NCI-H2029 (cell line): ENCODE measurements at regions not wholly inside any gene's neighbourhood (a gene's known extent, or its start where the extent isn't known, plus 50 kb on each side); places are given as distances from the start of the nearest gene placed in this dataset.

ENCODE experiments used
- DNase-seq: peaks from one replicate; lab custom pipeline; 2025; lab: John Stamatoyannopoulos, UW

DNA sequence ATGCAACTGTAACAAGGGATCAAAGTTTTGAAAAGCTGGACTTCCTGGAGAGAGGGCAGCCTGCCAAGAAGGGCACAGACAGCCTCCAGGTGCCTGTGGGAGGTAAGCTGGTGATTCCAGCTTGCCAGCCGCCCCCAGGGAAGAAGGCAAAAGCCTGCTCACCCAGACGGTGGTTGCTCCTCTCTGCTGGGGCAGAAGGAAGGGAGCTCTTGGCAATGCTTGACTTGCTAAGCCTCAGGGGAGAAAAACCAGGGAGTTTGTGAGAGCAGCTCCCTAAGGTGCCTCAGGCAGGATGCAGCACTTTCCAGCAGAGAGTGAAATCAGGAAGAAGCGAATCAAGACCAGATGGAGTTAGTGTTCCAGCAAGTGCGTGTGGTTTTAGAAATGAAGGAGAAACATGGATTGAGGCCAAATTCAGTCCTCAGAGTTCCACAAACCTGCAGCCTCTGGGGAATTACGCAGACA is 553.6 kb downstream of the BUD13 start:
- DNase-seq, result no peak

DNA sequence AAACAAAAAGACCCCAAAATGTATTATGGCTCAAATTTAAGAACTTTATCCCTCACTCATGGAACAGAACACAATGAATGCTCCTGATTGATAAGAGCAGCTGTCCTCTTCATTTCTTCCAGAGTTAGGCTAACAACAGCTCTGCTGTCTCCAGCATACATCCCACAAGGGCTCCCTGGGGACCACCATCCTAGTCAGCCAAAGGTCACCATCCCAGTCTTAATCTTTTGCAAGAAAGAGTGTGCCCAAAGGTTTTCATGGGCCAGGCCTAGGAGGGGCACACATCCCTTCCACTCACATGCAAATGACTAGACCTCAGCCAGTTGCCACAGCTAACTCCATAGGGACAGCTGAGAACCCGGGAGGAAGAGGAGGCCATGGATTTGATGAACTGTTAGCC is 555.3 kb downstream of the BUD13 start:
- DNase-seq, result no peak

DNA sequence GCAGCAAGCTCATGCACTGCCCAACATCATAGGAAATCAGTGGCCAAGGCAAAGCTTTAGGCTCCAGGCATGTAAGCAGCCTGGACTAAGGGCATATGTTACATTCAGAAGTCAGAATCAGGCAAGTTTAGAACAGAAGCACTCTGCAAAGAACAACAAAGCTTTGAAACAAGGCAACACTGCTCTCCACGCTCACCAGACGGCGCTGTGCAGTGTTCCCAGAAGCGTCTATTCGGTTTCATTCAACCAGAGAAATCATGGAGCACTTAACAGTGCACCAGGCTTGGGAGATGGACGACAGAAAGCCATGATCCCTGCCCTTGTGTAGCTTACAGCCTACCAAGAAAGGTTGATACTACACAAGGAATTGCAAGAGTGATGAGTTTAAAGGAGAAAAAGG is 555.8 kb downstream of the BUD13 start:
- no peak for DNase-seq

DNA sequence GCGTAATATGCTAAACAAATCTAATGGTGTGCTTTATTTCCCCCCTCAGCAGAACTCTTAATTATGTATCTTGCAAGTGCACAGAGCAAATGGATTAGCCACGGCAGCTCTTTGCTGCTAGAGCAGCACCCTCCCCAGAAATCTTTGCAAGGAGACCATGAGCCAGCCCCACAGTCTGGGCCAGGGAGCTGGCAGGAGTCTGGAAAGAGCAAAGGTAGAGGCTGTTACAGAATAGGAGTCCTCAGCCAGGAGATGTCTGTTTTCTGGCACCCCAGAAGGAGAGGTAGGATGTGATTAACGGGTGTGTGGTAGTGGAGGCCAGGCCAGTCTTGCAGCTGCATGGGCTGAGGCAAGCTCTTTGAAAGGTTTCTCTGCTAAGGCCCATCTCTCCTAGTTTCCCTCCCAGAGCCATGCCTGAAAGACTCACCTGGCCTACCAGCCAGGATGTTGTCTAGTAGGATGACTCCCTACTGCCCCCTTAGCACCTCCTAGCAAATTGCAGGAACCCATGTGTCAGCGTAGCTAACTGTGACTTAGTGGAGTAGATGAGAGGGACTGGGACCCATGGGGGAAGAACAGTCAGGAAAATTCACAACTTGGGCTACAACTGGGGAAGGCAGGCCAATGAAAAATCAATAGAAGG is 557.2 kb downstream of the BUD13 start:
- DNase-seq, result no peak

DNA sequence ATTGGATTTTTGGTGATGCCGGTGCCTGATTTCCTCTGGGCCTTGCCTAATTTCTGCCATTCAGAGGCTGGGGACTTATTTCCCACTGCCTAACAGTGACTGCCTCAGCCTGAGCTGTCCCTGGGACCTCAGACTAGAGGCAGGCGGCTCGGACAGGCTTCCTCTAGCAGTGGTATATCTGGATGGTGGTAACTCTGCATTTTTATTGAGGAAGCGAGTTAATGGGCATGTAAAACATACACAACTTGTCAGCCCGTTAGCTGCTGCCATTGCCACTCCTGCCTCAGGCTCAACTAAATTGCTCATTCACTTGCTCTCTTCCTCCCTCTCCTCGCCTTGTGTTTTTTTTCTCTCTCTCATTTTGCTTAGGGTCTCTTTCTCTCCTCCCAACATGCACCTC is 561.6 kb downstream of the BUD13 start:
- DNase-seq, result no peak

DNA sequence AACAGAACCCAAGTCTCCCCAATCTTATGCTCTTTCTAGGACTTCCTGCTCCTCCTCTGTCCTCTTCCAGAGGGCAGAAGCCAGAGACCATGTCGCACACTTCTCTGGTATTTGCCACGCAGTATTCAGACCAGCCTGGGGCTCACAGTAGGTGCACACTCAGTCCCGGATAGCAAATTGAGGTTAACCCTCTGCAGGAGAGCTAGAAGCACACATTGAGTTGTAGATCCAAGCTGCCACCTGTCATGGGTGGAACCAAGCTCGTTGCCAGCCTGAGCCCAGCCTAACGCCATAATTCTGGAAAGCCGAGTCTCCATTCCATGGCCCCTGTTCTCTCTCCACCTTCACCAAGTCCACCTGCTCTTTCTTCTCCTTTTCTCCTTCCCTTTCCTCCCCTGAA is 562.1 kb downstream of the BUD13 start:
- DNase-seq, result no peak

DNA sequence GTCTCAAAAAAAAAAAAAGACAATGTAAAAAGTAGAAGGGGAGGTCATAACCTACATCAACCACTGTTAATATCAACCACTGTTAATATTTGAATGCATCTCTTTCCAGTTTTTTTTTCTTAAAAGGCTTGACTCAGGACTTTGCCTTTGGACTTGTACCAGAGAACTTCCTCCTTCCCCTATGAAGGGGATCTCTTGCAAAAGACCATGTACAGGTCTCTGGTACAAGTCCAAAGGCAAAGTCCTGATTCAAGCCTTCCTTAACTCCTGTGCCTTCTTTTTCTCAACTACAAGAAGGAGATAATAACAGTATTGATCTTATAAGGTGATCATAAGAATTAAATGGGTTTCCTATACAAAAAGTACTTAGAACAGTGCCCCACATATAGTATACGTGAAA is 563.5 kb downstream of the BUD13 start:
- DNase-seq, result no peak

DNA sequence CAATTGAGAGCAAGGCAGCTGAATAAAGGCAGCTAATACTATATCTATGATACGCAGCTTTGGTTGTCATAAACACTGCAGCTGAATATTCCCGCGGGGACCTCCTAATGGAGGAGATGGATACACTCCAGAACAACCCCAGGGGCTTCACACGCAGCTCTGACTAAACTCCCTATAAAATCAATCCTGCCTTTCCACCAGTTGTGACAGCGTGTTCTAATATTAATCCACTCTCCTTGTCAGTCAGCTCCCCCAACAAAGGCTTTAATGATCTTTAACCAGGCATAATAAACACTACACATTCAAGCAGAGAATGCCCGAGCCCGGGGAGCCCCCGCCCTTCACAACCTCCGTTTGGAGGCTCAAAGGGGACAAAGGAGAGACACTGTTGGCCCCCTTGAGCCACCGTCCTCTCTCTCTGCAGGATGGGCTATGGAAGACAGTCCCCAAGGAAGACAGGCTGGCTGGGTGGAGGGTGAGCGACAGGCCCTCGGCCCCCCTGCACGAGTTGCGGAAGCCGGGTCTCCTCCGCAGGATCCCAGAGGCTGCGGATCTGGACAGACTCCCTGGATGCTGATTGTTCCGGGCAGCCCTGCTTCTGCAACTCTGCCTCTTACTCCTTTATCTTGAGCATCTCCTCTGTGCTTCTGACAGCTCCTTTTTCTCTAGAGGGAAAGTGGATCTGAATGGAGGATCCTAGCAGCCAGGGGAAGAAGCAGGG is 565.2 kb downstream of the BUD13 start:
- DNase-seq, result no peak

DNA sequence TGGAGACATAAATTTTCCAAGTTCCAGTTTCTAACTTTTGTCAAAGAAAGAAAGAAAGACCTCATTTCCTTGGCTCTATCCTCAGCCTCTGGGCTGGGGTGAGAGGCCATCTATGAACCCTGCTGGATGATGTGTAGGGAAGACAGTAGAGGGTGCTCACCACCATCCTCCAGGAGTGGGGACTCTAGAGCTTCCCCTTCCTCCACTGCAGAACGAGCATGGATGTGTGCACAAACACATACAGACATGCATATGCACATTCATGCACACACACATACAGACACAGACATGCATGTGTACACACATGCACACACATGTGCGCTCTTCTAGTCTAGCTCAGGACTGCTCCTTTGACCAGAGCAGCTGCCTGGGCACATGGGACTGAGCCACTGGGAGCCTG is 565.8 kb downstream of the BUD13 start:
- DNase-seq, result no peak

DNA sequence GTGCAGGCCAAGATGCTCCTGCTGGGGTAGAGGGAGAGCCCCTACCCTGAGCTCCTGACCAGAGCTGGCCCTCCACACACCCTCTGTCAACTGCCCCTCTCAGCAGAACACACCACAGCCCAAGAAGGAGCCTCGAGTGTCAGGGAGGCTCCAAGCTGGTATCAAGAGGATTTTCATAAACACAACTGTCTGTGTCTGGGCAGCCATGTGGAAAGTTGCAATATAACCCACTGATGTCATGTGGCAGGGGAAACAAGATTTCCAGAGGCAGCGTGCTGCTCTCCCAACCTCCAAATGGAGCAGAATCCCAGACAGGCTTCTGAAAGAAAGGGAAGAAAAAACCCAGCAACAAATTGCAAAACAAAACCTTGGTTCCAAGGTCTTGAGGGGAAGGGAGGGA is 569.9 kb downstream of the BUD13 start:
- no peak for DNase-seq

DNA sequence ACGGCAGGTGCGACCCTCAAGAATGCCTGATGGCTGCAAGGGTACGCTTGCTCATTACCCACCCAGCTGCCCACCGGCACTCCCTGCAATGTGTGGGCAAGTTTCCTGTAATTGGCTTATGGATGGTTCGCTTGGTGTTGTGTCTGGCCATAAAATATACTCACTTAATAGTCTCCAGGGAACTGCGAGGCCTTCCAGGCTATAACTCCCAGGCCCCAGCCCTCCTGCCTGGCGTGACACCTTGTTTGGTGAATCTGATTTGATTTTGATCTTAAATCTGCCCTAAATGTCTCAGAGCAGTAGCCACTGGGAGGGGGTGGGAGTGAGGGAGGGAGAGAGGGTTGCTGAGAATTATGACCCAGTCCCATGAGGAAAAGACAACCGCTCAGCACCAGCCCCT is 572.2 kb downstream of the BUD13 start:
- no peak for DNase-seq

DNA sequence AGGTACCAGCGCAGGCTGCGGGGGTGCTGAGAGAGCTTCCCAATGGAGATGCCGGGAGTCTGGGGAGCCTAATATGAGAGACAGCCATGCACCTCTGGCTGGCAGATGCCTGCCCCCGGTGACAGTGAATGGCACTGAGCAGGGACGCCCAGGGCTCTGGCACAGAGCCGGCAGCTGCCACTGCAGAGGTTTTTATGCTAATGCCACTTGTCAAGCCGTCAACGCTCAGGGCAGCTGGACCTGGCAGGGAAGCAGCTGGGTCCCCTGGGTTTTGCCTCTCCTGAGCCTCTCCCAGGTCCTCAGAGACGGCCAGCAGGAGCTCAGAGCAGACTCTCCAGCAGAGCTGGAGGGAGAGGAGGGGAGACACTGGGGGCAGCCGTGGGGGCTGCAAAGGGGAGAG is 573.6 kb downstream of the BUD13 start:
- peak; percentile 78 for DNase-seq

DNA sequence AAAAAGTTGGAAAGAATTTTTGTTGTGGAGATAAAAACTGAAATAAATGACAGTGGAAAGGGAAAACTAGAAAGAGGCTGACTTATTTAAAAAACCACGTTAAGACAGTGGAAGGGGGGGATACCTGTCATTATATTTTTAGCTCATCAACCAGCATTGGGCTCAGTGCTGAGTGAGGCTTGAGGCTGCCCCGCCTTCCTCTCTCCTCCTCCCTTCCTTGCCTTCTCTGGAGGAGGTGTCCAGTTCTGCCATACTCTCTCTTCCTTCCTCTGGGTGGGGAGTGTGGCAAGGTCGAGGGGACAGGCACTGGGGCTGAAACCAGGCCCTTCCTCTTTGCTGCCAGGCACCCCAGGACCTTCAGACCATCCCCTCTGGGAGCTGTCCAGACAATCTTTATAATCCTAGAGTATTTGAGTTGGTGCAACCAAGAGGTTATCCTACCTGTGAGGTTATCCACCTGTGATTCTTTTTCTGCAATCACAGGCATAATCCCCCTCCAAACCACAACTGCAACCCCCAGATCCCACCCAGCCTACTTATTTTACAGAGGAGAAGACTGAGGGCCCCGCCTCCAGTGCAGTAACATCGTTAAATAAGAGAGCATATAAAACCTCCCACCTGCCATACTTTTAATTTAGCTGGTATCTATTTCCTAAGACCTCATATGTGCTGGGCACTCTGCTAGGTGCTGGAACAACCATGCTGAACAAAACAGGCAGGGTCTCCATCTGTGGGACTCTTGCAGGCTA is 578.5 kb downstream of the BUD13 start:
- no peak for DNase-seq

DNA sequence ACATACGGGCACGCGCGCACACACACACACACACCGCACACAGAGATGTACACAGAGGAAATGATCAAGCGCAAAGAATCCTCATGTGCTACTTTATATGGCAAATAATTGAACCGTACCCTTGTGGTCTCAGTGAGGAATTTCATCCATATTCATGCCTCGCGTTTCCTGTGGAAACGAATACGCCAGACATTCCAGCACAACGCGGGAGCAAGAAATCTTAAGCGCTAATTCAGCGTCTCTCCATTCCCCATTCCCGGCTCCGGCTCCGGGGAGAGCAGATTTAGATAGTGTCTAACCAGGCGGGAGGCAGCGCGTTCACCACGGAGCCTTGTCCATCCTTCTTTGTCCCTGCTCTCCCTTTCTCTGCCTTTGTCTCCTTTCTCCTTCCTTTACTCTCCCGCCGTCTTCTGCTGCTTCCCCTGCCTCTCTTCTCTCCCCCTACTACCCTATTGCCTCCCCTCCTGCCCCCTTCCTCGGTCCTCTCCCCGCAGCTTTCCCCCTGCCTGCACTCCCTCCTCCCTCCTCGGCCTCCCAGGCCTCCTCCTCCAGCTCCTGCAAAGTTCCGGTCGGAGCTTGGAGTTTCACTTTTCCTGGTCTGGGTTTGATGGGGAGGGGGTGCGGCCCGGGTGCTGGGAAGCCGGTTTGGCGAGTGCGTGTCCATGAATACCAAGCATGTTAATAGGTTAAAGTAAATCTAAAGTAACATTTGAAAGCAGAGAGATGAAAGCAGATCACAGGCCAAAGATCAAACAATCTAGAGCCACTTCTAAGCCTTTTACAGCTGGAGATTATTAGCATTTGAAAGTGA is 579.3 kb downstream of the BUD13 start:
- no peak for DNase-seq

DNA sequence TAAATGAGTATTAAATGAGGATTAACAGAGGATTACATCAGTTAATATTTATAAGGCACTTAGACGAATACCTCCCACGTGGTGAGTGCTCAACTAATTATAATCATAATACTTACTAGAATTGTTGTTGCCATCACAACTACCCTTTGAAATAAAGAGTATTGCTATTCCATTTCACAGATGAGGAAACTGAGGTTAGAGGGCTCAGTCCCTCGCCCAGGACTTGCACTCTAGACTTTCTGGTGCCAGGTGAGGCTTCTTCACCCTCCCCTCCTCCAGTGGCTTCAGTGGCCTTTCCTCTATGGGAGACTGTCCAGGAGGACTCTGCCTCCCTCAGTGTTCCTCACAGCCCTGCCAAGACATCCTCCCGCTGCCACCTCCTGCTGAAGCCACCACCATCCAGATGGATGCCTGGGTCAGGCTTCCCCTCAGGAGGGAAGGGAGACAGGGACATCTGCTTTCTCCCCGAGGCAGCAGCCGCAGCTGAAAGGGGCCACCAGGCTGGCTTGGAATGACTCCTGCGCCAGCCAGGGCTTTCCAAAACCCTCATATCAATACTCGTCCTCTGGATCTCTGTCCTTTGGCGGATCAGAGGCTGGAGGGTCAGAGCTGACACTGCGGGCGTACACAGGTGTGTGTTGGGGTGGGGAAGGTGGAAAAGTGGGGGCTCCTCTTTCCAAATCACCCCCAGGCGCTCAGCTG is 580.1 kb downstream of the BUD13 start:
- DNase-seq, result no peak

DNA sequence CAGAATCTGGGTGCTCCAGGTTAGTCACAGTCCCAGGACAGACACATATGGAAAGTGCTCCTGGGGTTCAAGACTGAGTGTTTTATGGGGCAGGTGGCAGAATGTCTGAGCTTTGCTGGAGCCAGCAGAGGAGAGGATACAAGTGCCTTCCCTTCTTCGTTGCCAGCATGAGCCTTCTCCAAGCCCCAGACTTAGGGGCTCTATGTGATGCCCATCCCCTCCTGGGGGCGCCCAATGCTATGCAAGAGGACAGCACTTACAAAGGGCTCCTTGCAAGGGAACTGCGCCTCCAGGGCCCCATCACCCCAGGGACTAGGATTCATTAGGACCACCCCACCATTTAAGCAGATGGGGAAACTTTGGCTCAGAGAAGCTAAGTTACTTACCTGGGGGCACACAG is 581.9 kb downstream of the BUD13 start:
- DNase-seq, result no peak

DNA sequence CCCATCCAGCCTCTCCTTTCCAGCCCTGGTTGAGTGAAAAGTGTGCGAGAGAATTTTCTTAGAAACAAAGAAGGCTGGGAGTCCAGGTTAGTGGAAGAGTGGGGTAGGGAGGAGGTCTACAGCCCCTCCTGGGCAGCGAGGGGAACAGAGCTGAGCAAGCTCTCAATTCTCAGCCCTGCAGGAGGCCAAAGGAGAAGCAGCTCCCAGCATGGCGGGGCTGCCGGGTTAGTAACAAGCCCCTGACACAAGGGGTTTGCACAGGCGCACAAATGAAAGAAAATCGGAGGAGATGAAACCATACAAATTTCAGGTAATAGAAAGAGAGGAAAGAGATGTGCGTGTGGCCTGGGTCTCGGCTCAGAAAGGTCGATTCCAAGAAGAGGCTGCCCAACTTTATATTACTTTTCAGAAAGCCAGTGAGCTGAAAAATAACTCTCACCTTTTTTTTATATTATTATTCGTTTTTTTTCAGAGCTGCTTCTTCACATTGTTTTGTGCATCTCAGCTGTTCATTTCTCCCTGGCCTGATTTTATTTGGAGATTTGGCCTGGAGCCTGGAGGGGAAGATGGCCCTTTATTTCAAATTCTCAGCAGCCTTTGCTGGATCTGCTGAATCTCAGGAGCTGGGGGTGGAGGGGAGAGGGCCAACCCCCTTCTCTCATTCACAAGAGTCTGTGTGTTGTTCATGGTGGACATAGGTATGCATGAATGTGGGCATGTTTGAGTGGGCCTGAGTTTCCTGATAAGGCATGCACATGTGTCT is 583.2 kb downstream of the BUD13 start:
- no peak for DNase-seq

DNA sequence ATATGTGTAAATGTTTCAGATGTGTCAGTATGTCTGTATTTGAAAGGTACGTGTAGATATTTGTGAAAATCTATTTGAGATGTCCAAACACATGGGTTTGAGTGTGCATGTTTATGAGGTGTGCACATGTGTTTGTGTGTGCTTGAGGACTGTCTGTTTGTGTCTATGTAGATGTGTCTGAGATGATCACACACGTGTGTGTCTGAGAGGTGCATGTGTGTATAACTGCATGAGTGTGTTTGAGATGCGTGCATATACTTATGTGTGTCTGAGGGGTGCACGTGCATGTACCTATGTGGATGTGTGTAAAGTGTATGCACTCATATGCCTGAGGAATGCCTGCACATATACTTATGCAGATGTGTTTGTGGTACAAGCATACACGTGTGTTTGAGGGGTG is 584.4 kb downstream of the BUD13 start:
- no peak for DNase-seq

DNA sequence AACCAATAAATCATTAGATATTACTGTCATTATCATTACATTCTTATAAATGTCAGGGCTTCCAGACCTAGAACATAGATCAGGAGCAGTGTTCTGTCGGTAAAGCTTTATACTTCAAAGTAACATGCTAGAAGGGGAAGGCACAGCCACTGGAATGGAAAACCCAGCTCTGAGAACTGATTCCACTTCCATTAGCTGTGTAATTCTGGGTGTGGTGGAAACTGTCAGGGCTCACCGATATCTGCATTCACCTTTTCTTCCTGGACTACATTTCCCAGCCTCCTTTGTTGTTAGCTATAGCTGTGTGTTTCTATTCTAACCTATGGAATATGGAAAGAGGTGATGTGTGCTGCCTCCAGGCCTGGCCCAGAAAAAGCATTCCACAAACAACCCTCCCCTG is 585.8 kb downstream of the BUD13 start:
- no peak for DNase-seq

DNA sequence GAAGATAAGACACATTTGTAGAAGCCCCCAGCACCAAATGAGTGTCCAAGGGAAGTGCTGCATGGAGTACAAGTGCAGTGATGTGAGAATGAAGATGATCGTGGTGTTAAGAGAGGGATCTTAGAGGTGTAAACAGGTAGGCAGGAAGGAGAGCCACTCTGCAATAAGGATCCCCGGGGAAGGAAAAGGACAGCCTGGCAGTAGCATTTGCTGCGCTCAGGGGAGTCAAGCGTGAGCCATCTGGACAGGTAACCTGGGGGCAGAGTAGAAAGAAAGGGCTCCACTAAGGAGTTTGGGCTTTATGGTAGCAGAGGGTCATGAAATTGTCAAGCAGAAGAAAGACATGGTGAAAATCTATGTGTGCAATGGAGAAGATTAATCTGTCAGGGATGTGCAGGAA is 587.2 kb downstream of the BUD13 start:
- DNase-seq, result no peak

DNA sequence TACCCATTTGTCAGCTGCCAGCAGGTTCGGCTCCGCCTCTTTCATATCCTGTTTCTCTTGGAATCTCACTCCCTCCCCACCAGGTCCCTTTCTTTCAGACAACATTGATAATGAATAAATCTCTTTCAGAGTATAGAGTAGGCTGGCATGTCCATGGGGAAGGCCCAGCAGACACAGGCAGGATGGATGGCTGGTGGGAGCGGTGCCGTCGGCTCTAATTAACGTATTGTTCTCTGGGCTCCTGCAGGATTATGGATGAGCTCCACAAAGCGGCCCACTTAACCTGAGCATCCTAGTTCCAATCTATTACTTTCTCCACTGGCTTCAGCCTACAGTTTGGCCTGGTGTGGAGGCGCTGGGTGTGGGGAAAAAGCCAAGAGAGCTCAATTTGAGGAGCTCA is 588.0 kb downstream of the BUD13 start:
- no peak for DNase-seq
